Fibroblast of lung (primary cell): ENCODE measurements at regions not wholly inside any gene's neighbourhood (a gene's known extent, or its start where the extent isn't known, plus 50 kb on each side); places are given as distances from the start of the nearest gene placed in this dataset.
A peak's percentile ranks its signal among the peaks of the same experiment; 100 is the strongest.

ENCODE experiments used
- DNase-seq, 2 donors: peaks; one replicate each; pipeline versions ENCODE4 v3.0.0 to v3.0.0-alpha.2; 2010; ENCODE audit warnings: low read depth in 2 of 2
- H2AFZ ChIP-seq: 2 replicates; pipeline ENCODE4 v1.5.1; 2012; ENCODE audit warnings: low read length, control low read depth, inconsistent platforms
- H3K27ac ChIP-seq: 2 replicates; pipeline ENCODE4 v1.5.1; 2011; ENCODE audit warnings: low read length, control low read depth; ENCODE audit not compliant: insufficient read depth
- H3K27me3 ChIP-seq: 2 replicates; pipeline ENCODE4 v1.5.1; 2011; ENCODE audit warnings: mild to moderate bottlenecking, low read length; ENCODE audit not compliant: control insufficient read depth, insufficient read depth
- H3K36me3 ChIP-seq: 2 replicates; pipeline ENCODE4 v1.5.1; 2011; ENCODE audit warnings: low read length; ENCODE audit not compliant: control insufficient read depth, insufficient read depth
- H3K4me1 ChIP-seq: 2 replicates; pipeline ENCODE4 v1.5.1; 2011; ENCODE audit warnings: low read length; ENCODE audit not compliant: control insufficient read depth, insufficient read depth; ENCODE audit errors: extremely low read depth
- H3K4me2 ChIP-seq: 2 replicates; pipeline ENCODE4 v1.5.1; 2011; ENCODE audit warnings: low read length, control low read depth; ENCODE audit not compliant: insufficient read depth; ENCODE audit errors: extremely low read depth
- H3K4me3 ChIP-seq, 4 experiments: fragments of 200-600 bp in 1 of 4; sonication (generic) in 1 of 4; replicated peaks in 1 of 4; 2 replicates each; pipeline ENCODE4 v1.5.1; 2011 to 2016; ENCODE audit warnings: low read length in 4 of 4, low read depth in 3 of 4, mild to moderate bottlenecking in 3 of 4, control low read depth in 2 of 4, inconsistent platforms in 1 of 4, mixed read lengths in 1 of 4; ENCODE audit not compliant: insufficient read depth in 1 of 4; ENCODE audit errors: control extremely low read depth in 1 of 4
- H3K79me2 ChIP-seq: 2 replicates; pipeline ENCODE4 v1.5.1; 2012; ENCODE audit warnings: mild to moderate bottlenecking, low read length, inconsistent platforms; ENCODE audit not compliant: control insufficient read depth, insufficient read depth
- H3K9ac ChIP-seq: 2 replicates; pipeline ENCODE4 v1.5.1; 2011; ENCODE audit warnings: mild to moderate bottlenecking, low read length, control low read depth; ENCODE audit not compliant: insufficient read depth
- H3K9me3 ChIP-seq: 2 replicates; pipeline ENCODE4 v1.5.1; 2012; ENCODE audit warnings: low read depth, low read length; ENCODE audit not compliant: control insufficient read depth, insufficient read depth
- H4K20me1 ChIP-seq: 2 replicates; pipeline ENCODE4 v1.5.1; 2011; ENCODE audit warnings: low read length; ENCODE audit not compliant: control insufficient read depth, insufficient read depth; ENCODE audit errors: extremely low read depth
- CTCF ChIP-seq, 2 donors: IDR thresholded peaks in 1 of 2; conservative IDR thresholded peaks in 1 of 2; 1 replicate in 1 of 2; 2 replicates in 1 of 2; pipeline ENCODE4 v1.5.1; 2011 to 2012; ENCODE audit warnings: low read length in 2 of 2, control low read depth in 1 of 2, inconsistent platforms in 1 of 2, low read depth in 1 of 2, mild to moderate bottlenecking in 1 of 2
- EZH2 ChIP-seq: IDR thresholded peaks from 2 replicates; pipeline ENCODE4 v1.5.1; 2012; ENCODE audit warnings: low read length, control low read depth, mild to moderate bottlenecking; ENCODE audit errors: missing control alignments

DNA sequence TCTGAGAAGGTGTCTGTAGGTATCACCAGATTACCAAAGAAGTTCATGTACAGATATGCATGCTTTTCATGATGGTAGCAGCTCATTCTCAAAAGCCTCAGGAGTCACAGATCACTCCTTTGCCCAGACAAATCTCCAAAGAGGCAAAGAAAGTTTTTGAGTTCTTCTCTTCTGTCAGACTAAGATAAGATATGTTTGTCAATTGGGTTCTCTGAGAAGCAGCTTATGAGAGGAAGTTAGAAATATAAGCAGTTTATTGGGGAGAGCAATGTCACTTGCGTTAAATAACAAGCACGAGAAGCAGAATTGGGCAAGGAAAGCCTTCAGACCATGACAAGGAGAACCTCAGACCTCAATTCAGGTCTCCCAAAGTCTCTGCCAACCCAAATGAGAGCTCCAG is 219.2 kb upstream of the KLF4 start:
- Histone ChIP-seq H3K4me3 (no peak overlapping the region), H4K20me1 (no peaks in the 10 kb centered on the region), H3K4me2 (no peak overlapping the region), H3K27me3 (no peaks in the 10 kb centered on the region), H3K79me2 (no peaks in the 10 kb centered on the region), H3K9ac (no peak overlapping the region), H2AFZ (no peak overlapping the region), H3K27ac (no peak overlapping the region), H3K4me1 (peaks cover 19% of the 10 kb centered on the region), H3K36me3 (no peaks in the 10 kb centered on the region), H3K9me3 (no peaks in the 10 kb centered on the region)
- TF ChIP-seq CTCF (conservative IDR thresholded peaks at IDR 0.05 in 1 of 2, IDR thresholded peaks at IDR 0.05 in 1 of 2; ENCODE audit: low read depth in 1 of 2, low read length in 2 of 2) (no peak), EZH2 (no peak)
- DNase-seq = no peak

DNA sequence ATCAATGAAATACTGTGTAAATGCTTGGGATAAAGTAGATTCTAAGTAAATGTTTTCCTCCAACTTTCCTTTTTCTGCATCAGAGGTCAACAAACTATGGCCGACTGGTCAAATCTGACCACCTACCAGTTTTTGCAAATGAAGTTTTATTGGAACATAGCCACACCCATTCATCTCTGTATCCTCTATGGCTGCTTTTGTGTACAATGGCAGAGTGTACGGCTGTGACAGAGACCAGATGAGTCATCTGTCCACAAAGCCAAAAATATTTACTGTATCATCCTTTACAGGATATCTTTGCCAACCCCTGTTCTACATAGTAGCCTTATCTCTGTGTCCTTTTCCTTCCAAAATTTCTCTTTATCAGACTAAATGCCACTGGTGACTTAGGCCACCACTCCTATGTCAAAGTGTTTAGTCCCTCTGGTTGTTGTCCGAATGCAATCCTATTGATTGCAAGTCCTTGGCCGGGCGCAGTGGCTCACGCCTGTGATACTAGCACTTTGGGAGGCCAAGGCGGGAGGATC is 218.4 kb upstream of the KLF4 start:
- Histone ChIP-seq H3K9me3 (no peaks in the 10 kb centered on the region), H3K36me3 (no peaks in the 10 kb centered on the region), H3K27ac (peak overlapping the region; percentile 18), H3K27me3 (no peaks in the 10 kb centered on the region), H3K4me1 (peaks cover 21% of the 10 kb centered on the region), H4K20me1 (no peaks in the 10 kb centered on the region), H3K9ac (no peak overlapping the region), H2AFZ (no peak overlapping the region), H3K4me2 (no peak overlapping the region), H3K79me2 (no peaks in the 10 kb centered on the region), H3K4me3 (no peak overlapping the region)
- DNase-seq = peak in 1 of 2 donors; percentile 60
- no peak for TF ChIP-seq CTCF (conservative IDR thresholded peaks at IDR 0.05 in 1 of 2, IDR thresholded peaks at IDR 0.05 in 1 of 2; ENCODE audit: low read depth in 1 of 2, low read length in 2 of 2)
- no peak for TF ChIP-seq EZH2

DNA sequence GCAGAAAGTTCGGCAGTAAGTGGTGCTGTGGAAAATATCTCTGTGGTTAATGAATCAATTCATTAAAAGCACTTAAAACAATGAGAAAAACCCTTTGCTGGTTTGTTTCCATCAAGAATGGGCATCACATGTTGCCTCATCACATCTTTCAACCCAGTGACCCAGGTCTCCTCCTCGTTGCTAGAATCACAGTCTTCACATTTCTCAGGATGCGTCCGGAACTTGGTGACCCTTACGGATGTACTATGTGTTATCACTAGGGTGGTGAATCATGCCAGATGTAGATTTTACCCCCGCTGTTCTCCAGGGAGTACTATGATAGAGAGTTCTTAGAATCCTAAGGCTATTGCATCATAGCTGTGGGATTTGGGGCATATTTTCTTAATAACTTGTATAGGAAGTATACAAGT is 217.9 kb upstream of the KLF4 start:
- H3K4me3 ChIP-seq = no peak overlapping the region
- no peaks in the 10 kb centered on the region for H4K20me1 ChIP-seq
- no peaks in the 10 kb centered on the region for H3K79me2 ChIP-seq
- H3K27ac ChIP-seq = peak overlapping the region; percentile 18
- no peaks in the 10 kb centered on the region for H3K36me3 ChIP-seq
- H3K4me1 ChIP-seq = peaks cover 18% of the 10 kb centered on the region
- no peaks in the 10 kb centered on the region for H3K9me3 ChIP-seq
- no peak overlapping the region for H3K9ac ChIP-seq
- no peaks in the 10 kb centered on the region for H3K27me3 ChIP-seq
- TF ChIP-seq EZH2 (no peak), CTCF (conservative IDR thresholded peaks at IDR 0.05 in 1 of 2, IDR thresholded peaks at IDR 0.05 in 1 of 2; ENCODE audit: low read depth in 1 of 2, low read length in 2 of 2) (no peak)
- no peak overlapping the region for H3K4me2 ChIP-seq
- H2AFZ ChIP-seq = no peak overlapping the region
- DNase-seq = peak; percentile 94 to 98
